Ishikawa (cell line): ENCODE measurements at regions not wholly inside any gene's neighbourhood (a gene's known extent, or its start where the extent isn't known, plus 50 kb on each side); places are given as distances from the start of the nearest gene placed in this dataset.

Source experiments
- CEBPB ChIP-seq: IDR thresholded peaks from 2 replicates; pipeline ENCODE4 v1.6.1; 2012
- CREB1 ChIP-seq: IDR thresholded peaks from 2 replicates; pipeline ENCODE4 v1.6.1; 2012; ENCODE audit warnings: low read depth
- EGR1 ChIP-seq: IDR thresholded peaks from 2 replicates; pipeline ENCODE4 v1.6.1; 2012
- EP300 ChIP-seq: IDR thresholded peaks from 2 replicates; pipeline ENCODE4 v1.6.1; 2012; ENCODE audit warnings: borderline replicate concordance
- FOXM1 ChIP-seq: IDR thresholded peaks from 2 replicates; pipeline ENCODE4 v1.6.1; 2012; ENCODE audit warnings: low read depth, borderline replicate concordance
- NFIC ChIP-seq: IDR thresholded peaks from 2 replicates; pipeline ENCODE4 v1.6.1; 2012
- RAD21 ChIP-seq: IDR thresholded peaks from 2 replicates; pipeline ENCODE4 v1.6.1; 2012; ENCODE audit warnings: low read depth
- TAF1 ChIP-seq: IDR thresholded peaks from 2 replicates; pipeline ENCODE4 v1.6.1; 2012; ENCODE audit warnings: low read depth, mild to moderate bottlenecking
- TCF12 ChIP-seq: IDR thresholded peaks from 2 replicates; pipeline ENCODE4 v1.6.1; 2012; ENCODE audit warnings: low read depth
- TEAD4 ChIP-seq: IDR thresholded peaks from 2 replicates; pipeline ENCODE4 v1.6.1; 2012
- YY1 ChIP-seq: IDR thresholded peaks from 2 replicates; pipeline ENCODE4 v1.6.1; 2012; ENCODE audit warnings: low read depth
- ZBTB7A ChIP-seq: IDR thresholded peaks from 2 replicates; pipeline ENCODE4 v1.6.1; 2012; ENCODE audit warnings: low read depth
- TF ChIP-seq, protein P1 (sequence below): IDR thresholded peaks from 2 replicates; pipeline ENCODE4 v1.6.1; 2012; ENCODE audit warnings: low read depth, mild to moderate bottlenecking
- TF ChIP-seq, protein P2 (sequence below): IDR thresholded peaks from 2 replicates; pipeline ENCODE4 v1.6.1; 2012
- TF ChIP-seq, protein P3 (sequence below): IDR thresholded peaks from 2 replicates; pipeline ENCODE4 v1.6.1; 2012

GRCh38 chr10:104521901-104522694 lies 119.0 kb upstream of the SORCS3 start:
- TF ChIP-seq EP300 (no peak), NFIC (no peak), CEBPB (no peak), TCF12 (no peak), ZBTB7A (no peak), FOXM1 (no peak), CREB1 (no peak), RAD21 (no peak), TAF1 (no peak), YY1 (no peak)
- TF ChIP-seq, protein P1, sequence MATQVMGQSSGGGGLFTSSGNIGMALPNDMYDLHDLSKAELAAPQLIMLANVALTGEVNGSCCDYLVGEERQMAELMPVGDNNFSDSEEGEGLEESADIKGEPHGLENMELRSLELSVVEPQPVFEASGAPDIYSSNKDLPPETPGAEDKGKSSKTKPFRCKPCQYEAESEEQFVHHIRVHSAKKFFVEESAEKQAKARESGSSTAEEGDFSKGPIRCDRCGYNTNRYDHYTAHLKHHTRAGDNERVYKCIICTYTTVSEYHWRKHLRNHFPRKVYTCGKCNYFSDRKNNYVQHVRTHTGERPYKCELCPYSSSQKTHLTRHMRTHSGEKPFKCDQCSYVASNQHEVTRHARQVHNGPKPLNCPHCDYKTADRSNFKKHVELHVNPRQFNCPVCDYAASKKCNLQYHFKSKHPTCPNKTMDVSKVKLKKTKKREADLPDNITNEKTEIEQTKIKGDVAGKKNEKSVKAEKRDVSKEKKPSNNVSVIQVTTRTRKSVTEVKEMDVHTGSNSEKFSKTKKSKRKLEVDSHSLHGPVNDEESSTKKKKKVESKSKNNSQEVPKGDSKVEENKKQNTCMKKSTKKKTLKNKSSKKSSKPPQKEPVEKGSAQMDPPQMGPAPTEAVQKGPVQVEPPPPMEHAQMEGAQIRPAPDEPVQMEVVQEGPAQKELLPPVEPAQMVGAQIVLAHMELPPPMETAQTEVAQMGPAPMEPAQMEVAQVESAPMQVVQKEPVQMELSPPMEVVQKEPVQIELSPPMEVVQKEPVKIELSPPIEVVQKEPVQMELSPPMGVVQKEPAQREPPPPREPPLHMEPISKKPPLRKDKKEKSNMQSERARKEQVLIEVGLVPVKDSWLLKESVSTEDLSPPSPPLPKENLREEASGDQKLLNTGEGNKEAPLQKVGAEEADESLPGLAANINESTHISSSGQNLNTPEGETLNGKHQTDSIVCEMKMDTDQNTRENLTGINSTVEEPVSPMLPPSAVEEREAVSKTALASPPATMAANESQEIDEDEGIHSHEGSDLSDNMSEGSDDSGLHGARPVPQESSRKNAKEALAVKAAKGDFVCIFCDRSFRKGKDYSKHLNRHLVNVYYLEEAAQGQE = no peak
- TF ChIP-seq, protein P2, sequence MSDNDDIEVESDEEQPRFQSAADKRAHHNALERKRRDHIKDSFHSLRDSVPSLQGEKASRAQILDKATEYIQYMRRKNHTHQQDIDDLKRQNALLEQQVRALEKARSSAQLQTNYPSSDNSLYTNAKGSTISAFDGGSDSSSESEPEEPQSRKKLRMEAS = no peak
- TF ChIP-seq, protein P3, sequence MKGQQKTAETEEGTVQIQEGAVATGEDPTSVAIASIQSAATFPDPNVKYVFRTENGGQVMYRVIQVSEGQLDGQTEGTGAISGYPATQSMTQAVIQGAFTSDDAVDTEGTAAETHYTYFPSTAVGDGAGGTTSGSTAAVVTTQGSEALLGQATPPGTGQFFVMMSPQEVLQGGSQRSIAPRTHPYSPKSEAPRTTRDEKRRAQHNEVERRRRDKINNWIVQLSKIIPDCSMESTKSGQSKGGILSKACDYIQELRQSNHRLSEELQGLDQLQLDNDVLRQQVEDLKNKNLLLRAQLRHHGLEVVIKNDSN = no peak

- TF ChIP-seq EGR1 (no peak), CEBPB (no peak), YY1 (no peak), TEAD4 (no peak), FOXM1 (no peak), TCF12 (no peak), TAF1 (no peak), ZBTB7A (no peak), CREB1 (no peak), RAD21 (no peak), NFIC (no peak)
- TF ChIP-seq, protein P3 = no peak
- TF ChIP-seq, protein P1 = no peak
- TF ChIP-seq, protein P2 = no peak
These were observed 114.9 kb upstream of the SORCS3 start for GRCh38 chr10:104526188-104526587.

- TF ChIP-seq ZBTB7A (no peak), CREB1 (no peak), TAF1 (no peak), NFIC (no peak), FOXM1 (no peak), EGR1 (no peak), CEBPB (no peak), RAD21 (no peak), TEAD4 (no peak), EP300 (no peak), TCF12 (no peak), YY1 (no peak)
- TF ChIP-seq, protein P3 = no peak
- TF ChIP-seq, protein P1 = no peak
- TF ChIP-seq, protein P2 = no peak
These were observed 114.1 kb upstream of the SORCS3 start for GRCh38 chr10:104527013-104527412.
